GM12875 (cell line): ENCODE measurements at regions not wholly inside any gene's neighbourhood (a gene's known extent, or its start where the extent isn't known, plus 50 kb on each side); places are given as distances from the start of the nearest gene placed in this dataset.

ENCODE experiments used
- H3K4me3 ChIP-seq: one replicate; pipeline ENCODE4 v1.5.1; 2011; ENCODE audit warnings: low read depth, low read length, control low read depth
- TF ChIP-seq, protein P1 (sequence below): IDR thresholded peaks from 2 replicates; pipeline ENCODE4 v1.5.1; 2011; ENCODE audit warnings: low read depth, mild to moderate bottlenecking, control low read depth, inconsistent platforms, low read length, moderate library complexity, borderline replicate concordance; ENCODE audit not compliant: insufficient read depth

DNA sequence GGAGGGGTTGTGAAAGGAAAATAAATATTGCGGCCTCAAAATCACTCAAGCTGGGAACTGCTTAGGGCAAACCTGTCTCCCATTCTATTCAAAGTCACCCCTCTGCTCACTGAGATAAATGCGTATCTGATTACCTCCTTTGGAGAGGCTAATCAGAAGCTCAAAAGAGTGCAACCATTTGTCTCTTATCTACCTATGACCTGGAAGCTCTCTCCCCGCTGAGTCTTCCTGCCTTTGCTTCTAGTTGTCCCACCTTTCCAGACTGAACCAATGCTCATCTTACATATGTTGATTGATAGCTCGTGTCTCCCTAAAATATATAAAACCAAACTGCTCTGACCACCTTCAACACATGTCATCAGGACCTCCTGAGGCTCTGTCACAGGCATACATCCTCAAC is 91.6 kb upstream of the CAMK1G start:
- TF ChIP-seq, protein P1, sequence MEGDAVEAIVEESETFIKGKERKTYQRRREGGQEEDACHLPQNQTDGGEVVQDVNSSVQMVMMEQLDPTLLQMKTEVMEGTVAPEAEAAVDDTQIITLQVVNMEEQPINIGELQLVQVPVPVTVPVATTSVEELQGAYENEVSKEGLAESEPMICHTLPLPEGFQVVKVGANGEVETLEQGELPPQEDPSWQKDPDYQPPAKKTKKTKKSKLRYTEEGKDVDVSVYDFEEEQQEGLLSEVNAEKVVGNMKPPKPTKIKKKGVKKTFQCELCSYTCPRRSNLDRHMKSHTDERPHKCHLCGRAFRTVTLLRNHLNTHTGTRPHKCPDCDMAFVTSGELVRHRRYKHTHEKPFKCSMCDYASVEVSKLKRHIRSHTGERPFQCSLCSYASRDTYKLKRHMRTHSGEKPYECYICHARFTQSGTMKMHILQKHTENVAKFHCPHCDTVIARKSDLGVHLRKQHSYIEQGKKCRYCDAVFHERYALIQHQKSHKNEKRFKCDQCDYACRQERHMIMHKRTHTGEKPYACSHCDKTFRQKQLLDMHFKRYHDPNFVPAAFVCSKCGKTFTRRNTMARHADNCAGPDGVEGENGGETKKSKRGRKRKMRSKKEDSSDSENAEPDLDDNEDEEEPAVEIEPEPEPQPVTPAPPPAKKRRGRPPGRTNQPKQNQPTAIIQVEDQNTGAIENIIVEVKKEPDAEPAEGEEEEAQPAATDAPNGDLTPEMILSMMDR: no peak
- no peak overlapping the region for H3K4me3 ChIP-seq

DNA sequence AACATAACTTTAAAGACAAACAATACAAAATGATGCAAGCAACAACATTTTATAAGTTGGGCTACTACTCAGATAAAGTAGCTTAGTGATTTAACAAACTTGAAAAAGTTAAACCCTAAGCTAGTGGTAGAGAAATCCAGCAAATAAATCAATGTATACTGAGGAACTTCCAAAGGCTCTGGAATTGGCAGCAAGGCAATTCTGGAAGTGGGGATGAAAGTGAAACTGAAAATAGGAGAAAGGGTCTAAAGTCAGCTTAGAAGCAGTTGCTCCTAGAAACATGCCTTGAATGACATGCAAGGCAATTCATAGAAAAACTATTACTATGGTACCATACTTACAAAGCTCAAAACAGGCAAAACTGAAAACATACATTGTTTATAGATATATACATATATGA is 90.0 kb upstream of the CAMK1G start:
- H3K4me3 ChIP-seq: no peak overlapping the region
- TF ChIP-seq, protein P1: no peak

- TF ChIP-seq, protein P1: no peak
- H3K4me3 ChIP-seq: no peak overlapping the region
Observed at GRCh38 chr1:209497729-209498128, 85.8 kb upstream of the CAMK1G start.

DNA sequence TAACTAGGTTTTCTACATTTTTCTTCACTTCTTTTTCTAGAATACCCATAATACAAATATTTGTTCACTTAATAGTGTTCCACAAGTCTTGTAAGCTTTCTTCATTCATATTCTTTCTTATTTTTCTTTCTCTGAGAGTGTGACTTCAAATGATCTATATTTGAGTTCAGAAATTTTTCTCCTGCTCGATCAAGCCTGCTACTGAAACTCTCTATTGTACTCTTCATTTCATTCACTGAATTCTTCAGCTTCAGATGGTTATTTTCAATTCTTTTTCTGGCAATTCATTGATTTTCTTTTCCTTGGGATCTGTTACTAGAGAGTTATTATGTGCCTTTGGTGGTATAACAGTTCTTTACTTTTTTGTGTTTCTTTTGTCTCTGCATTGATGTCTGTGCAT is 82.5 kb upstream of the CAMK1G start:
- TF ChIP-seq, protein P1: no peak
- no peak overlapping the region for H3K4me3 ChIP-seq

GRCh38 chr1:209503196-209503595 is 80.3 kb upstream of the CAMK1G start:
- no peak overlapping the region for H3K4me3 ChIP-seq
- TF ChIP-seq, protein P1: no peak

DNA sequence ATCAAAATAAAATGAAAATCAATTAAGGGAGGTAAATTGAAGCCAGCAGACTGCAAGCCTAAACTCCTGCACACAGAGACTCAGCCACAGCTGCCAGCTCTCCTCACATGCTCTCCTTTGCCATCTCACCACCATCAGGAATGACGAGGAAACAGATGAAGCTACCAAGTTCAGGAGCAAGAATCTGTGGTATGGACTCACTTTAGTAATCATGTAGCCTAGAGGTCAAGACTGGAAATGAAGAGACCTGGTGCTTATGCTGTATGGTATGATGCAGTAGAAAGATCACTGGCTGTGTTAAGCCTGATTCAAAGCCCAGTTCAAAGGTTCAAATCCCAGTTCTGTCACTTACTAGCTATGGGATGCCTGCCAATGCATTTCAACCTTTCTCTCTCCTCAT is 78.9 kb upstream of the CAMK1G start:
- TF ChIP-seq, protein P1: no peak

DNA sequence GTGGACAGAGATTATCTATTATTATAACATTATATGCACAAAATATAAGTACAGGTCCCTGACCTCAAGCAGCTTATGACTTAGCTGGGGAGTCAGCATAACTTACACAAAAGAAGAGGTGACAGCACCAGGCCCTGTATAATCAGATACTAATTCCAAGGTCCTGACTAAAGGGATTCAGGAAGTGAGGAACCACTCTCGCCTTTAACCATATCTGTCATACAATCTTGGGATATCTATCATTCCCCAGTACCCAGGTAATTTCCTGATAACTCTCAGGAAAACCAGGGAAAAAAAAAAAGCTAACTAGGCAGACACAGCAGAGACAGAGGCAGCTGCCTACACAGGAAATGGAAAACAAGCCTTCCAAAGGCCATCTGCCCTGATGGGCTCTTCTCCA is 78.5 kb upstream of the CAMK1G start:
- TF ChIP-seq, protein P1: no peak
- H3K4me3 ChIP-seq: no peak overlapping the region

More for the DNA sequence above, 78.9 kb upstream of the CAMK1G start:
- H3K4me3 ChIP-seq: no peak overlapping the region
